ENCODE measurements at regions not wholly inside any gene's neighbourhood (a gene's known extent, or its start where the extent isn't known, plus 50 kb on each side); places are given as distances from the start of the nearest gene placed in this dataset.

- no peak for DNase-seq (ENCODE audit: low spot score, unreplicated experiment)
- Mint-ChIP-seq H3K9me3 (ENCODE audit: low read depth) (no peaks in the 10 kb centered on the region), H3K36me3 (ENCODE audit: insufficient read depth) (no peaks in the 10 kb centered on the region), H3K4me3 (ENCODE audit: low read depth) (no peak overlapping the region), H3K27me3 (peaks cover 3% of the 10 kb centered on the region), H3K27ac (no peak overlapping the region), H3K4me1 (ENCODE audit: low read depth) (no peaks in the 10 kb centered on the region)
- no peak for TF ChIP-seq CTCF (IDR thresholded peaks at IDR 0.05; ENCODE audit: unreplicated experiment)
These were observed 122.2 kb upstream of the TACR1 start for GRCh38 chr2:75321599-75321922.

- H3K4me3 Mint-ChIP-seq (ENCODE audit: low read depth) = no peak overlapping the region
- H3K36me3 Mint-ChIP-seq (ENCODE audit: insufficient read depth) = no peaks in the 10 kb centered on the region
- H3K9me3 Mint-ChIP-seq (ENCODE audit: low read depth) = no peaks in the 10 kb centered on the region
- no peaks in the 10 kb centered on the region for H3K4me1 Mint-ChIP-seq (ENCODE audit: low read depth)
- no peak for TF ChIP-seq CTCF (IDR thresholded peaks at IDR 0.05; ENCODE audit: unreplicated experiment)
- H3K27me3 Mint-ChIP-seq = peaks cover 3% of the 10 kb centered on the region
- no peak overlapping the region for H3K27ac Mint-ChIP-seq
- no peak for DNase-seq (ENCODE audit: low spot score, unreplicated experiment)
These were observed 121.7 kb upstream of the TACR1 start for GRCh38 chr2:75320898-75321598.

GRCh38 chr2:75319951-75320350 is 120.6 kb upstream of the TACR1 start:
- no peak overlapping the region for H3K4me3 Mint-ChIP-seq (ENCODE audit: low read depth)

GRCh38 chr2:75317802-75318201 is 118.5 kb upstream of the TACR1 start:
- DNase-seq (ENCODE audit: low spot score, unreplicated experiment) = no peak
- H3K9me3 Mint-ChIP-seq (ENCODE audit: low read depth) = no peaks in the 10 kb centered on the region
- no peak overlapping the region for H3K27ac Mint-ChIP-seq
- peaks cover 3% of the 10 kb centered on the region for H3K27me3 Mint-ChIP-seq
- TF ChIP-seq CTCF (IDR thresholded peaks at IDR 0.05; ENCODE audit: unreplicated experiment) = no peak
- no peak overlapping the region for H3K4me3 Mint-ChIP-seq (ENCODE audit: low read depth)
- peaks cover 2% of the 10 kb centered on the region for H3K4me1 Mint-ChIP-seq (ENCODE audit: low read depth)
- H3K36me3 Mint-ChIP-seq (ENCODE audit: insufficient read depth) = no peaks in the 10 kb centered on the region

More at GRCh38 chr2:75319951-75320350, 120.6 kb upstream of the TACR1 start:
- H3K4me1 Mint-ChIP-seq (ENCODE audit: low read depth) = no peaks in the 10 kb centered on the region
- H3K27ac Mint-ChIP-seq = no peak overlapping the region
- H3K27me3 Mint-ChIP-seq = peaks cover 3% of the 10 kb centered on the region
- H3K9me3 Mint-ChIP-seq (ENCODE audit: low read depth) = no peaks in the 10 kb centered on the region
- TF ChIP-seq CTCF (IDR thresholded peaks at IDR 0.05; ENCODE audit: unreplicated experiment) = no peak
- DNase-seq (ENCODE audit: low spot score, unreplicated experiment) = no peak
- no peaks in the 10 kb centered on the region for H3K36me3 Mint-ChIP-seq (ENCODE audit: insufficient read depth)

- H3K4me3 Mint-ChIP-seq (ENCODE audit: low read depth) = no peak overlapping the region
- no peak for DNase-seq (ENCODE audit: low spot score, unreplicated experiment)
- no peaks in the 10 kb centered on the region for H3K9me3 Mint-ChIP-seq (ENCODE audit: low read depth)
- H3K4me1 Mint-ChIP-seq (ENCODE audit: low read depth) = peaks cover 2% of the 10 kb centered on the region
- H3K36me3 Mint-ChIP-seq (ENCODE audit: insufficient read depth) = no peaks in the 10 kb centered on the region
- peaks cover 3% of the 10 kb centered on the region for H3K27me3 Mint-ChIP-seq
- no peak overlapping the region for H3K27ac Mint-ChIP-seq
- no peak for TF ChIP-seq CTCF (IDR thresholded peaks at IDR 0.05; ENCODE audit: unreplicated experiment)
These were observed 118.0 kb upstream of the TACR1 start for GRCh38 chr2:75317316-75317715.

Data from progenitor cell of endocrine pancreas (in vitro differentiated cells).